Pancreas (tissue), 10 donors: ENCODE measurements at regions not wholly inside any gene's neighbourhood (a gene's known extent, or its start where the extent isn't known, plus 50 kb on each side); places are given as distances from the start of the nearest gene placed in this dataset.

Experiments used
- ATAC-seq, 4 donors: fragments of 200-7000 bp; cut with Tn5 transposase; one replicate each; pipeline versions ENCODE4 v1.8.0 to v1.9.1; 2020; ENCODE audit warnings: mild to moderate bottlenecking in 4 of 4, moderate library complexity in 4 of 4
- DNase-seq, 6 donors: peaks; one replicate each; pipeline ENCODE4 v3.0.0-alpha.2; 2020
- FAIRE-seq: peaks from 2 replicates; lab custom pipeline; 2012; peaks lifted over from hg19 to GRCh38; lab: Jason Lieb, UNC
- H3K27ac ChIP-seq, 4 donors: fragments of 200-600 bp; sonication (generic); 1 replicate in 3 of 4; 2 replicates in 1 of 4; pipeline versions ENCODE4 v1.5.0 to v1.8.0; 2020
- H3K27me3 ChIP-seq, 4 donors: fragments of 200-600 bp; one replicate each; pipeline ENCODE4 v1.8.0; 2021
- H3K36me3 ChIP-seq, 3 donors: fragments of 200-600 bp; sonication (generic) in 1 of 3; one replicate each; pipeline versions ENCODE4 v1.5.0 to v1.8.0; 2020 to 2021
- H3K4me1 ChIP-seq, 3 donors: fragments of 200-600 bp; one replicate each; pipeline ENCODE4 v1.8.0; 2021
- H3K4me3 ChIP-seq, 4 donors: fragments of 200-600 bp; sonication (generic) in 2 of 4; one replicate each; pipeline versions ENCODE4 v1.5.0 to v1.8.0; 2020 to 2021
- H3K9me3 ChIP-seq, 4 donors: fragments of 200-600 bp; one replicate each; pipeline ENCODE4 v1.8.0; 2021
- WGBS, 2 donors: extraction: QIAGEN DNeasy Blood & Tissue Kit; methylation state at CpG; one replicate each; pipeline ENCODE4 v1.1.7; 2013; 5-methylcytosine and 5-hydroxymethylcytosine counted together
- intact Hi-C, 3 donors: fragments of 100-400 bp; cut with DNase I; formaldehyde crosslinking; loops; one replicate each; pipeline versions ENCODE4 v1.11.1 to v1.14.2; 2022
- TF ChIP-seq, protein P1 (sequence below), 4 donors: fragments of 200-600 bp; sonication (generic) in 3 of 4; IDR thresholded peaks; one replicate each; pipeline versions ENCODE4 v1.5.0 to v1.8.0; 2021; ENCODE audit warnings: antibody characterized with exemption in 4 of 4
- donor health status: healthy with polysubstance abuse.
- donor health status: DM: no; HTN: no; CAD: no; lungs with moderate emphysema.
- donor health status: DM: no; HTN: no; CAD: no.
- donor health status: control.
- donor health status: control.
- donor health status: Bipolar disorder and iron deficiency.
- donor health status: DM: yes; HTN: yes; CAD: no.
- donor health status: DM: no; HTN: no; CAD: no.
- donor health status: DM: no; HTN: no; CAD: no.
- donor health status: DM: yes; HTN: yes; CAD: no.

DNA sequence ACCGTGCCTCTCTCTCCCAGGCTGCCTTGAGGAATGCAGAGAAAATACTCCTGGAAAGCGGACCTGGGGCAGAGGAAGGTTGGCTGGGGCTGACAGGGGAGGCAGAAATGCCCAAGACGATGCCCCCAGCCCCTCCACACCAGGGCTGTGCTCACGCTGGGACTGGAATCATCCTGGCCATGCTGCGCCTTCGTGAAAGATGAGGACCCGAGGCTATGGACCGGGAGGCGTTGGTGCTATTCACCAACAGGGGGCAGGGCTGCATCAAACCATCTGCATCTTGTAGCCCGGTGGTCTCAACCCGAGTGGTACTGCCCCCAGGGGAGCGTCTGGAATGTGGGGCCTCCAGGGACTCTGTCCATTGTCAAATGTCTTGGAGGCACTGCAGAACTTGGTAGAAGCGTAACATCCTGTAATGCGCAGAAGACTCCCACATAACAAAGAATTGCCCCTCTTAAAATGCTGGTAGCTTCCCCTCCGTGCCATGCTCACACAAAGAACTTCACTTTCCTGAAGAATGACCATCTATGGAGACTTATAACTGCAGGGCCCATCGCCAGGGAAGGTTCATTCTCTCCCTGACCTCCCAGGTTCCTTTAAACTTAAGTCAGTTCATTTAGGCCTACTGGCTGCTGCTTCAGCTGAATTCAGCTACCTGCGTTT is 251.2 kb downstream of the RRAGC start:
- WGBS, 2 donors, result 29 to 30% methylated on average over 17 of the region's 17 CpGs
- intact Hi-C loops, result no loop called here
- Histone ChIP-seq H3K4me1 (no peaks in the 10 kb centered on the region), H3K27me3 (peaks cover 0 to 5% (median 0%) of the 10 kb centered on the region in 4 donors), H3K36me3 (no peaks in the 10 kb centered on the region), H3K4me3 (no peak overlapping the region), H3K9me3 (no peaks in the 10 kb centered on the region), H3K27ac (no peak overlapping the region)
- ATAC-seq (peak in 1 of 4 donors; percentile 38), DNase-seq (no peak), FAIRE-seq (no peak)
- TF ChIP-seq, protein P1, sequence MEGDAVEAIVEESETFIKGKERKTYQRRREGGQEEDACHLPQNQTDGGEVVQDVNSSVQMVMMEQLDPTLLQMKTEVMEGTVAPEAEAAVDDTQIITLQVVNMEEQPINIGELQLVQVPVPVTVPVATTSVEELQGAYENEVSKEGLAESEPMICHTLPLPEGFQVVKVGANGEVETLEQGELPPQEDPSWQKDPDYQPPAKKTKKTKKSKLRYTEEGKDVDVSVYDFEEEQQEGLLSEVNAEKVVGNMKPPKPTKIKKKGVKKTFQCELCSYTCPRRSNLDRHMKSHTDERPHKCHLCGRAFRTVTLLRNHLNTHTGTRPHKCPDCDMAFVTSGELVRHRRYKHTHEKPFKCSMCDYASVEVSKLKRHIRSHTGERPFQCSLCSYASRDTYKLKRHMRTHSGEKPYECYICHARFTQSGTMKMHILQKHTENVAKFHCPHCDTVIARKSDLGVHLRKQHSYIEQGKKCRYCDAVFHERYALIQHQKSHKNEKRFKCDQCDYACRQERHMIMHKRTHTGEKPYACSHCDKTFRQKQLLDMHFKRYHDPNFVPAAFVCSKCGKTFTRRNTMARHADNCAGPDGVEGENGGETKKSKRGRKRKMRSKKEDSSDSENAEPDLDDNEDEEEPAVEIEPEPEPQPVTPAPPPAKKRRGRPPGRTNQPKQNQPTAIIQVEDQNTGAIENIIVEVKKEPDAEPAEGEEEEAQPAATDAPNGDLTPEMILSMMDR (IDR thresholded peaks at IDR 0.05), result no peak

DNA sequence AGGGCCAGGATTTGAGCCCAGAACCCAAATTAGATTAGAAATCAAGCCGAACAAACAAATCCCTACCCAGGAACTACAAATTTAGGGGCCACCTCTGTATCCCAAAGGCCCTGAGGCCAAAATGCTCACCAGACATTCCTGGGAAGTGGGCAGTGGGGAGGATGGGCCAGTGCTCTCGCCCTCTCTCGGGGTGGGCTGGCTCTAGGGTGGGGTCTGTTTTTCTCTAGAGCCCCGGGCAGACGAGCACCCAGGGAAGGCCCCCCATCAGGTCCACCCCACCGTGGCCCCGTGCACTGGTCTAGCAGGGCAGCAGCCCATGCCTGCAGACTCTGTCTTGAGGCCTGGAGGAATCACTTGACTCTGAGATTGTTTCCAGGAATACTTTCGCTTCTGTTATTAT is 252.0 kb downstream of the RRAGC start:
- TF ChIP-seq, protein P1 (IDR thresholded peaks at IDR 0.05), result no peak
- WGBS, 2 donors, result 48 to 53% methylated on average over 8 of the region's 8 CpGs
- DNase-seq, result no peak
- H3K27me3 ChIP-seq, result no peaks in the 10 kb centered on the region
- no peak for ATAC-seq
- no peak overlapping the region for H3K4me3 ChIP-seq
- no peak for FAIRE-seq
- H3K9me3 ChIP-seq, result no peaks in the 10 kb centered on the region
- no peaks in the 10 kb centered on the region for H3K36me3 ChIP-seq
- no peaks in the 10 kb centered on the region for H3K4me1 ChIP-seq
- no peak overlapping the region for H3K27ac ChIP-seq
- intact Hi-C loops, result no loop called here

DNA sequence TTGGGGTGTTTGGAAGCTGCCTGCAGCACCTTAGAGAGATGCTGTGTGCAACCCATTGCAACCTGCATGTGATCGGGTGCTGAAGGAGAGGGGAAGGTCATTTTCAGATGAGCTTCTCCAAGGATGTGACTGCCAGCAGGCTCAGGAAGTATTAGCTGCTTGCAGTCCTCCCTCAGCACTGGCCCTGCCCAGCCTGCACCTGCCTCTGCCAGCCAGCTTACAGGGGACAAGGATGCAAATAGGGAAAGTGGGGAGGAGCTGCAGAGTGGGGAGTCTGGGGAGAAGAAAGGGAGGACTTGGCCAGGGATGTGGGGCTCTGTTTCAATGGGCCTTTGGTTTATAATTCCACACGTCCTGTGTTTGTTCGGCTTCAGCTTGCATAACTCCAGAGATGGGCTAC is 254.5 kb downstream of the RRAGC start:
- ATAC-seq (no peak), DNase-seq (no peak), FAIRE-seq (no peak)
- Histone ChIP-seq H3K27me3 (no peaks in the 10 kb centered on the region), H3K27ac (no peak overlapping the region), H3K9me3 (no peaks in the 10 kb centered on the region), H3K4me3 (no peak overlapping the region), H3K36me3 (no peaks in the 10 kb centered on the region), H3K4me1 (no peaks in the 10 kb centered on the region)
- 54 to 65% methylated on average over 3 of the region's 3 CpGs for WGBS, 2 donors
- intact Hi-C loops, result no loop called here
- TF ChIP-seq, protein P1 (IDR thresholded peaks at IDR 0.05), result no peak

GRCh38 chr1:38603907-38604306 is 255.7 kb downstream of the RRAGC start:
- intact Hi-C loops, result no loop called here
- TF ChIP-seq, protein P1 (IDR thresholded peaks at IDR 0.05), result no peak
- no peak for DNase-seq
- Histone ChIP-seq H3K9me3 (no peaks in the 10 kb centered on the region), H3K36me3 (no peaks in the 10 kb centered on the region), H3K27ac (no peak overlapping the region), H3K4me3 (no peak overlapping the region), H3K4me1 (no peaks in the 10 kb centered on the region), H3K27me3 (no peaks in the 10 kb centered on the region)
- 73 to 80% methylated on average over 8 of the region's 8 CpGs for WGBS, 2 donors
- ATAC-seq, result no peak
- no peak for FAIRE-seq

GRCh38 chr1:38600905-38601304 is 258.7 kb downstream of the RRAGC start:
- Histone ChIP-seq H3K4me3 (no peak overlapping the region), H3K27me3 (no peaks in the 10 kb centered on the region), H3K4me1 (no peaks in the 10 kb centered on the region), H3K9me3 (no peaks in the 10 kb centered on the region), H3K27ac (no peak overlapping the region), H3K36me3 (no peaks in the 10 kb centered on the region)
- no peak for DNase-seq
- no peak for ATAC-seq
- TF ChIP-seq, protein P1 (IDR thresholded peaks at IDR 0.05), result no peak
- intact Hi-C loops, result no loop called here
- 44 to 53% methylated on average over 4 of the region's 4 CpGs for WGBS, 2 donors
- FAIRE-seq, result no peak
